ENCODE measurements at regions not wholly inside any gene's neighbourhood (a gene's known extent, or its start where the extent isn't known, plus 50 kb on each side); places are given as distances from the start of the nearest gene placed in this dataset.

DNA sequence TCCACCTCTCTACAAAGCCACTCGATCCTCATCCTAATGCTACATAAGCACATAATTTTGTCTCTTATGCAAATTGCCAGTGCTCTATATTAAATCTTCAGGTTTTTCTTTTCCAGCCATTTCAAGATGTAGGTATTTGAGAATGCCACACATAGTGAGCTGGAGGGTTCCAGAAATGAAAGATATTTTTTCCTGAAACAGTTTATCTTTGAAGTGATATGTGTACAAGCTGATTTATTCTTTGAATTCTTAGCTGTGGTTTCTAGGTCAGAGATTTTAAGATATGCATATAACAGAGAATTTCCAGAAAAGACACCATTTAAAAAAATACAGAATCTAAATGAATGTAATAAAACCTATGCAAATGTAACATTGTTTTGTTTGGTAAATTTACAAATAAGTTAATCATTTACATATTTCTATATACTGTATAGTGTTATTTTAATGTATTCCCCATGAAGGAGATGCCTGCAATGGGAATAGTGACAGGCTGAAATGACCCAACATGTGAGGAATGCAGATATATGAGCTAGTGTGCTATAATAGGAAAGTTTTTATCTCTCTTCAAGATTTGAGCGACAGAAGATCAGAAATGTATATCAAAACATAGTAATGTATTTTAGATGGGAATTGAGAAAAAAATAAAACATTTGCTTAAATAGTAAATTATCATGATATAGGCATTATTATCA is 570.2 kb downstream of the SLITRK1 start:
- no peak for DNase-seq

- no peak for DNase-seq
Observed at GRCh38 chr13:83298617-83299016, 583.7 kb downstream of the SLITRK1 start.

GRCh38 chr13:83297586-83298290 is 584.5 kb downstream of the SLITRK1 start:
- DNase-seq = no peak

DNA sequence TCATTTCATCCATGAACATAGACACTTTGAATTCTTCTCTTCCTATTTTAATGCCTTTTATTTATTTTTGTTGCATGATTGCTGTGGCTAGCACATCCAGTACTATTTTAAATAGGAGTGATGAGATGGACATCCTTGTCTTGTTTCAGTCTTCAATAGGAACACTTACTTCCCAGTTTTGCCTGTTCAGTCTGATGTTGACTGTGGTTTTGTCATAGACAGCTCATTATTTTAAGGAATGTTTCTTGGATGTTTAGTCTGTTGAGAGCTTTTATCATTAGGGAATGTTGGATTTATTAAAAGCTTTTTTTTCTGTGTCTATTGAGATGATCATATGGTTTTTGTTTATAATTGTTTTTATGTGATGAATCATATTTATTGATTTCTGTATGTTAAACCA is 586.6 kb downstream of the SLITRK1 start:
- no peak for DNase-seq

GRCh38 chr13:83286737-83287136 is 595.5 kb downstream of the SLITRK1 start:
- DNase-seq = no peak

DNA sequence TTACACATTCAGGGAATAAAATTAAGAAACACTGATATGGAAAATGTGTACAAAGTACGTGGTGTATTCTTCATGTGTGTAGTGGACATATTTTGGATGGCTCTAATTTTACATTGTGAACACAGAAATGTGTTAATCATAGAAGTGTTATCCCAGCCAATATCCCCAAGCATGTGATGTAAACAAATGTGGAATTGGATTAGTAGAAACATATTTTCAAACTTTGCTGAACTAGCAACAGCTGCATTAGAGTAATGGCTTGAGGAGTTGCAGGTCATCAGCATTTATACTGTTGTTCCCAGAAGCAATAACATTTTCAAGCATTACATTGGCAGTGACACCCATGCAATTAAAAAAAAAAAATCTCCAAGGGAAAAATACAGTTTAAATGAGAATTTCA is 600.6 kb downstream of the SLITRK1 start:
- no peak for DNase-seq

- DNase-seq = no peak
Observed at GRCh38 chr13:83274679-83275078, 607.6 kb downstream of the SLITRK1 start.

DNA sequence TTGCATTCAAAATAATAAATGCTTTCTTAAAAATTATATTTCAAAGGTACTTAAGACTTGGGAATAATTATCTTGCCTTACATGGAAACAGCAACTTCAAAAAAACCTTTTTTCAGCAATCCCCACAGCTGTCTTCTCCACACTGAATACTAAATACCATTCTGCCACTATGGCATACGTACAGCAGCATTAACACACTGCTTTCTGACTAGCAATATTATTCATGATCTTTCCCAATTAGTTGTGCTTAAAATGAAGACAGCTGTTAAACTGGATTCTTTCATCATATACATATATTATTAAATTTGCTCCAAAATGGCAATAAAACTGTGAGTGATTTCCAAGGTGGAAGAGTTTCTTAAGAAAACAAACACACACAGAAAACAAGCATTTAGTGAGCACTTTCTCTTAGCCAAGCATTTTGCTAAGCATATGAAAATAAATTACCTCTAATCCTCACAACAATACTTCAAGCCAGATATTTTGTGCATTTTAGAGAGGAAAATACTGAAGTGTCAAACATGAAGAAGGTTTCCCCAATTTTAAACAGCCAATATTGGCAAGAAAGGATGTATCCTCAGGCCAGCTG is 609.5 kb downstream of the SLITRK1 start:
- no peak for DNase-seq

- DNase-seq = no peak
Observed at GRCh38 chr13:83272076-83272475, 610.2 kb downstream of the SLITRK1 start.

GRCh38 chr13:83265279-83265678 is 617.0 kb downstream of the SLITRK1 start:
- DNase-seq = no peak

DNA sequence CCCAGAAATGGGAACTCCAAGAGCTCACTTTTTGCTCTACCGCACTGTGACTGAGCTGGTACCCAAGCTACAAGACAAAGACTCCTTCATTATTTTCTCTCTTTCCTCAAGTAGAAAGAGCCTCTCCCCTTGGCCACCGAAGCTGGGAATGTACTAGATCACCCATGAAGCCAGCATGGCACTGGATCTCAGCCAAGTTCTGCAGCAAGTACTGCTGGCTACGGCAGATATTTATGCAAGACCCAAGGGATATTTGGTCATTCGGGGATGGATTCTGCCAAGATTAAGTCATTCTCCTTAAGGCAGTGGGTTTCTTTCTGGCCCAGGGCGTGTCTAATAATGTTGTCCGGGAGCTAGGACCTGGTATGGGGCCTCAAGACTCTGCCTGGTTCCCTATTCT is 633.5 kb downstream of the SLITRK1 start:
- DNase-seq = no peak

DNA sequence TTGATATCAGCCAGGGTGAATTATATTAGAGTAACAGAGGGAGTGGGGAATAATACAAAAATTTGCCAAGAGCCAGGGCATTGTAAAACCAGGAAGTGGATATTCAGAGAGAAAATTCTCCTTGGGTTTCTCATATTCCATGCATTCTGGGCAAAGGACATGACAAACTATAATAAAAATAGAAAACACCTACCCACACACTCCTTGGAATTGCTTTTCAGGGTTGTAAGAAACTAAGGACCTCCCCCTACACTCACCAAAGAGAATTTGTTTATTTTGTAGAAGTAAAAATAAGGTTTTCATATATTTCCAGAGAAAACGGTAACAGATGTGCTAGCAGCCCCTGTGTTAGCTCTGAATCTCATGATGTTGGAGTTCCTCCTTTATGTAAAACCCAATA is 649.6 kb downstream of the SLITRK1 start:
- DNase-seq = no peak

DNA sequence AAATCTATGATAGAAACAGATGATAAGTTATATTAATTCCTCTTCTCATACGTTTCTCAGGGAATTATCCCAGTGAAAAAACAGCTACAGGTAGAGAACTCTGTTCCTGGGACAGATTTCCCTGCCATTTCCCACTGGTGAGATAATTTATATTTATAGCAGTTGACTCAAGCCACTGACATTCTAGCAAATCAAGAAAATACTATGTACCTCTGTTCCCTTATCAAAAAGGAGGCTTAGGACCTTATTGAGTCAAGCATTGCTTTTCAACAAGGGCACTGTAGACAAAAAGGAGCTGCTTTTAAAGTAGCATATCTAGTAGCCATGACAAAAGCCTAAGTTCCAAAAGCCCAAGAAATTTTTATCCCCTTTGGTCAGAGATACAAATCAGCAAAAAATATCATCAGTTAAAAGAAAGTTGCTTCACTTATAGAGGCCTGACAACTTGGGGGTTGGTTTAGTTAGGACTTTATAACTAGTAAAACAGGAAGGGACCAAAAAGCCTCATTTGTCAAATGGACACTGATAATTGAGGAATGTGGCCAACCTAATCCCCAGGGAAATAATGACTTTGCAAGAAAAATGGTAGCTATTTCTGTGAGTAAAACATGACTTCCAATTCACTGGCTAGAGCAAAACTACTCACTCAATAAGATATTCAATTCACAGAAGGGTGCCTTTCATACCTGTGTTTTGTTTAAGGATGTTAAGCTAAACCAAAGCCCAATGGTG is 652.5 kb downstream of the SLITRK1 start:
- no peak for DNase-seq

DNA sequence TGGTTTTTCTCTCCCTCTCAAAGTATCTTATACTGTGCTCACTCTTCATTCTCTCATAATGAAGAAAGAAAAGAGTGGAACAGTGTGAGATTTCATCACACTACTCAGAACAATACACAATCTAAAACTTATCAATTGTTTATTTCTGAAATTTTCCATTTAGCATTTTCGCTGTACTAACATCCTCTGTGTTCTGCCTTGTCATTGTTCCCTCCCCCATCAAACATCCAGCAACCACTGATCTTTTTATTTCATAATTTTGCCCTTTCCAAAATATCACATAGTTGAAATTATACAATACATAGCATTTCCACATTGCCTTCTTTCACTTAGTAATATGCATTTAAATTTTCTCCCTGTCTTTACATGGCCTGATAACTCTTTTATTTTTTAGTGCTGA is 658.7 kb downstream of the SLITRK1 start:
- DNase-seq = no peak

DNA sequence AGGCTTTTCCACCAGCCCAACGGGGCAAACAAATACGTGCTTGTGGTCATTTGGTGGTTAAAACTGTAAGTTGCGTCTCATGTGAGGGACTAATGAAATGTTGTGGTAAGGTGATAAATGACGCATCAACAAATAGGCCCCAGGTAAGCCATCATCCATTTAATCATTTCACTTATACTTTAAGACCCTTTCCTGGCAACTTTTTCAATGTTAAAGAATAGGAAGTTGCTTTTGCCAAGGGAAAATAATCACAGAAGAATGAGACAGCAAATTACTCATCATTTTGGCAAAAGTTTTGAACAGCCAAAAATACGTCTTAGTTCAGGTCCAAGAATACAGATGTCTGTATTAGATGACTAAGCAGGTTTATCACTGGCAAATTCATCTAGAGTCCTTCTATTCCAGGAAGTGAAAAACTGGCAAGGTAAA is 660.4 kb downstream of the SLITRK1 start:
- DNase-seq = no peak

- no peak for DNase-seq
Observed at GRCh38 chr13:83221256-83221655, 661.0 kb downstream of the SLITRK1 start.

DNA sequence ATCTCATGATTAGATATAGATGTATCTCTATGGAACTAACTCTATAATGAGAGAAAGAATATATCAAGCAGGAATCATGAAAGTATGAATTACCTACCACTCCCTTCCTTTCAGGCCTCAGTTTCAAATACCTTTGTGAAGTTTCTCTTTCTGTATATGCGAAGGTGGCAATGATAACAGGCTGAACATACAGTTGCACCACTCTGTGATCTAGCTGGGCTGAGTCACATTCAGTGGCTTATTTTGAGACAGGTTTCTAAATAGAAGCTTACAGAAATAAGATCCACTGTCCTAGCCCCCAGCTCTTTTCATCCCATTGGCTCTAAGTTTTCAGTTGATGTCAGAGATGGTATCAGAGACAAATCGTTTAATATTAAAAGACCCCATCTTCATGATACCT is 662.0 kb downstream of the SLITRK1 start:
- no peak for DNase-seq

DNA sequence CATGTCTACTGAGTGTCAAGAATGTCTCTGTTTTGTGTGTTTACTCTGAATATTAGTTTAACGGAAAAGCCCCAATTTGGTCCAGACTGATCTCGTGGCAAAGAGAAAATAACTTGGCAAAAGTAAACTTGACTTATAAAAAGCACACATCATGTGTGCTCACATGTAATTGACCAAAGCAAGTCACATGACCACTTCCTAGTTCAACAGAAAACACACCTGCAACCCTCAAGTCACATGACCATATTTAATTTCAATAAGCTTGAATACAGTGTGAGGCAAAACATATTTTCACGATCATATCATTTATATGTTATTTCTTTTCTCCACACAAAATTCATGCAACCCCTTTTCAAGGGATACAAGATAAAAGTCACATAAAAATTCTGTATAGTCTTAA is 662.4 kb downstream of the SLITRK1 start:
- no peak for DNase-seq

DNA sequence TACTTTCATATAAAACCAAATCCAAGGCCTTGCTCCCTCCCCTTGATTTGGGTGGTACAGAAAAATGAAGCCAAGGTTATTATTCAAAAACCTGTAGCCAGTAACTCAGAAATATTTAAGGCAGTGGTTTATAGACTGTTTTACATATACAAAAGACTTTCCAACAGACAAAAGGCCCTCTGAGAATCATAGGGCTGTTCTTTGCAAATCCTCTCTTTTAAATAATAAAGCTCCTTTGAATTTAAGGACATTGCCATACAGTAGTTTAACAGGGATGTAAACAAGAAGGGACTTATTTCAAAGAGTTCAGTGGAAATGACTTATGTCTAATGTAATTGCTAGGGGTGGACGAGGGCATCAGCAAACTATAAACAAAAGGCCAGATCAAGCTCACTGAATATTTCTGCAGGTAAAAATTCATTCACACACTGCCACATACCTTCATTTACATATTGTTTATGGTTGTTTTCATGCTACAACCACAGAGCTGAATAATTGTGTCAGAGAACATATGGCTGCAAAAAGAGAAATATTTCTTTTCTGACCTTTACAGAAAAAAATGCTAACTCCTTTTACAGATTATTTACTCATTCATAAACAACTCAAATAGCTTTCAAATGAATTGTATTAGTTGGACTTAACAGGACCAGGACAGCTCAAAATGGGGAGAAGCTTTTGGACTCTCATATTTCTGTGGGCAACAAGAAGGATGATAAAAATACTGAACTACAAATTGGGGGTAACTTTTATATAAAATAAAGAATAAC is 665.6 kb downstream of the SLITRK1 start:
- DNase-seq = no peak

DNA sequence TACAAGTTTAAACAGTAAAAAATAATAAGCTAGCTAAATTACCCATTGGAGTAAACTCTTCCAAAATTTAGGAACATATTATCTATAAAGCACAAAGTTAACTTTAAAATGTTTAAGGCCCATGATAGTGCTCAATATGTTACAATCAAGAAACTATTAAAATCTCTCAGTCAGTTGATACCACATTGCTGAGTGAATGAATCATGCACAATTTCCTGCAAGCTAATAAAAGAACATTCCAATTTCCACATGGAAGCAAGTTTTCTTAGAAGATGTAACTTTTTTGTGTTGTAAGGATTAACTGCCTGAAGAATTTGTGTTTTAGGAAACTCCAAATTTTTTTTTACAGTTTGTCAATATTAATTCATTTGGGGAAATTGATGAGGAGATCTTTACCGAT is 666.6 kb downstream of the SLITRK1 start:
- no peak for DNase-seq

GRCh38 chr13:83214452-83214851 is 667.8 kb downstream of the SLITRK1 start:
- no peak for DNase-seq

GRCh38 chr13:83211301-83211700 is 671.0 kb downstream of the SLITRK1 start:
- DNase-seq = no peak

DNA sequence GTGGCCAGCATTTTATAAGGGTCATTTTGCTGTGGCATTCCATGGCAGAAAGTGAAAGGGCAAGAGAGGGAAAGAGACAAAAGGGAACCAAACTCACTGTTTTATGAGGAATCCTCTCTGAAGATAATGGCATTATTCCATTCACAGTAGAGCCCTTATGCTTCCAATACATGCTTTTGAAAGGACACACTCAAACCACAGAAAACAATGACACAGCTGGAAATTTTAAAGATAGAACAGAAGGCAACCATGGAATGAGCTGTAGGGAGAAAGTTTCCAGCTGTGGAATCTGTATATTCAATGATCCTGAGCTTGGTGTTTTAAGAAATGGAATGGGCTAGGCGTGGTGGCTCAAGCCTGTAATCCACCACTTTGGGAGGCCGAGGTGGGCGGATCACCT is 677.4 kb downstream of the SLITRK1 start:
- DNase-seq = no peak

Data from NCI-H1092 treated with DMSO at 0.1 percent for 48 hours (cell line).